PC-9 (cell line): ENCODE measurements at regions not wholly inside any gene's neighbourhood (a gene's known extent, or its start where the extent isn't known, plus 50 kb on each side); places are given as distances from the start of the nearest gene placed in this dataset.

Experiments
- BruUV-seq: library from RNA; stranded (reverse); fragments of 400-500 nt; replicated peaks from 2 replicates; lab custom pipeline; 2021; lab: Mats Ljungman, UMichigan
- CTCF ChIA-PET: fragments of 300-600 bp; sonication (Branson Sonifier 250); formaldehyde crosslinking; loops from one replicate; lab custom pipeline; 2022; ENCODE audit warnings: antibody characterized with exemption; lab: Charles Lee
- POLR2A ChIA-PET: fragments of 300-600 bp; sonication (Branson Sonifier 250); formaldehyde crosslinking; loops from one replicate; lab custom pipeline; 2022; ENCODE audit warnings: antibody characterized with exemption; ENCODE audit not compliant: unreplicated experiment; lab: Charles Lee
- DNase-seq, 2 experiments: peaks; one replicate each; pipeline versions ENCODE4 v3.0.0 to v3.0.0-alpha.2; 2015 to 2022; ENCODE audit warnings: mixed read lengths in 1 of 2
- H2AFZ ChIP-seq: fragments of 200-600 bp; sonication (generic); 2 replicates; pipeline ENCODE4 v1.8.1; 2017; ENCODE audit warnings: antibody characterized with exemption
- H3F3A ChIP-seq: fragments of 200-600 bp; sonication (generic); 2 replicates; pipeline ENCODE4 v1.8.1; 2017; ENCODE audit warnings: antibody characterized with exemption, mild to moderate bottlenecking, low read depth; ENCODE audit not compliant: insufficient read depth
- H3K27ac ChIP-seq: fragments of 200-600 bp; sonication (generic); 2 replicates; pipeline ENCODE4 v1.6.1; 2016; ENCODE audit warnings: mixed run types
- H3K27me3 ChIP-seq: fragments of 200-600 bp; sonication (generic); 2 replicates; pipeline ENCODE4 v1.6.1; 2016; ENCODE audit warnings: low read depth, mixed run types; ENCODE audit not compliant: insufficient read depth
- H3K36me3 ChIP-seq: fragments of 200-600 bp; sonication (generic); 2 replicates; pipeline ENCODE4 v1.6.1; 2016; ENCODE audit warnings: low read depth, mixed run types
- H3K4me1 ChIP-seq: fragments of 200-600 bp; sonication (generic); replicated peaks from 2 replicates; pipeline ENCODE4 v1.6.1; 2016; ENCODE audit warnings: mixed run types; ENCODE audit not compliant: insufficient read depth
- H3K4me2 ChIP-seq: fragments of 200-600 bp; sonication (generic); 2 replicates; pipeline ENCODE4 v1.6.1; 2017; ENCODE audit warnings: mixed run types
- H3K4me3 ChIP-seq: fragments of 200-600 bp; sonication (generic); 2 replicates; pipeline ENCODE4 v1.6.1; 2016; ENCODE audit warnings: mixed run types
- H3K79me2 ChIP-seq: fragments of 200-600 bp; sonication (generic); 2 replicates; pipeline ENCODE4 v1.6.1; 2017; ENCODE audit warnings: low read depth, mixed run types
- H3K9me2 ChIP-seq: fragments of 200-600 bp; sonication (generic); 2 replicates; pipeline ENCODE4 v1.8.1; 2017; ENCODE audit warnings: mild to moderate bottlenecking; ENCODE audit not compliant: insufficient read depth
- H3K9me3 ChIP-seq: fragments of 200-600 bp; sonication (generic); 2 replicates; pipeline ENCODE4 v1.8.1; 2016; ENCODE audit warnings: low read depth; ENCODE audit not compliant: insufficient read depth
- H4K20me1 ChIP-seq: fragments of 200-600 bp; sonication (generic); 2 replicates; pipeline ENCODE4 v1.8.1; 2017; ENCODE audit not compliant: insufficient read depth
- EZH2 ChIP-seq: fragments of 200-600 bp; sonication (generic); IDR thresholded peaks from 2 replicates; pipeline ENCODE4 v1.8.0; 2017; ENCODE audit warnings: antibody characterized with exemption, low read depth
- intact Hi-C: fragments of 100-400 bp; cut with micrococcal nuclease; formaldehyde crosslinking; loops from one replicate; pipeline ENCODE4 v1.10.0; 2022; ENCODE audit not compliant: unreplicated experiment
- TF ChIP-seq, protein P1 (sequence below): fragments of 200-600 bp; sonication (generic); conservative IDR thresholded peaks from 2 replicates; pipeline ENCODE4 v1.6.1; 2017; ENCODE audit warnings: mixed run types, antibody characterized with exemption, mild to moderate bottlenecking, moderate library complexity

- 0 out of 2 replicates have a peak, but pooled peaks cover 3% of the 10 kb centered on the region for H3K9me3 ChIP-seq
- POLR2A ChIA-PET: no interaction called here
- BruUV-seq: no TSS peak
- H3K36me3 ChIP-seq: no peaks in the 10 kb centered on the region
- CTCF ChIA-PET: no interaction called here
- H3K27me3 ChIP-seq: no peaks in the 10 kb centered on the region
- no peaks in the 10 kb centered on the region for H3F3A ChIP-seq
- no peak overlapping the region for H3K4me2 ChIP-seq
- no peak for TF ChIP-seq EZH2
- TF ChIP-seq, protein P1, sequence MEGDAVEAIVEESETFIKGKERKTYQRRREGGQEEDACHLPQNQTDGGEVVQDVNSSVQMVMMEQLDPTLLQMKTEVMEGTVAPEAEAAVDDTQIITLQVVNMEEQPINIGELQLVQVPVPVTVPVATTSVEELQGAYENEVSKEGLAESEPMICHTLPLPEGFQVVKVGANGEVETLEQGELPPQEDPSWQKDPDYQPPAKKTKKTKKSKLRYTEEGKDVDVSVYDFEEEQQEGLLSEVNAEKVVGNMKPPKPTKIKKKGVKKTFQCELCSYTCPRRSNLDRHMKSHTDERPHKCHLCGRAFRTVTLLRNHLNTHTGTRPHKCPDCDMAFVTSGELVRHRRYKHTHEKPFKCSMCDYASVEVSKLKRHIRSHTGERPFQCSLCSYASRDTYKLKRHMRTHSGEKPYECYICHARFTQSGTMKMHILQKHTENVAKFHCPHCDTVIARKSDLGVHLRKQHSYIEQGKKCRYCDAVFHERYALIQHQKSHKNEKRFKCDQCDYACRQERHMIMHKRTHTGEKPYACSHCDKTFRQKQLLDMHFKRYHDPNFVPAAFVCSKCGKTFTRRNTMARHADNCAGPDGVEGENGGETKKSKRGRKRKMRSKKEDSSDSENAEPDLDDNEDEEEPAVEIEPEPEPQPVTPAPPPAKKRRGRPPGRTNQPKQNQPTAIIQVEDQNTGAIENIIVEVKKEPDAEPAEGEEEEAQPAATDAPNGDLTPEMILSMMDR: no peak
- no peak overlapping the region for H3K4me3 ChIP-seq
- H2AFZ ChIP-seq: no peak overlapping the region
- no peaks in the 10 kb centered on the region for H3K9me2 ChIP-seq
- no peaks in the 10 kb centered on the region for H3K79me2 ChIP-seq
- H3K27ac ChIP-seq: no peak overlapping the region
- DNase-seq: no peak
- intact Hi-C loops: no loop called here
- no peaks in the 10 kb centered on the region for H4K20me1 ChIP-seq
- H3K4me1 ChIP-seq: no peaks in the 10 kb centered on the region
Observed at GRCh38 chr5:39869396-39869795, 444.6 kb upstream of the DAB2 start.

DNA sequence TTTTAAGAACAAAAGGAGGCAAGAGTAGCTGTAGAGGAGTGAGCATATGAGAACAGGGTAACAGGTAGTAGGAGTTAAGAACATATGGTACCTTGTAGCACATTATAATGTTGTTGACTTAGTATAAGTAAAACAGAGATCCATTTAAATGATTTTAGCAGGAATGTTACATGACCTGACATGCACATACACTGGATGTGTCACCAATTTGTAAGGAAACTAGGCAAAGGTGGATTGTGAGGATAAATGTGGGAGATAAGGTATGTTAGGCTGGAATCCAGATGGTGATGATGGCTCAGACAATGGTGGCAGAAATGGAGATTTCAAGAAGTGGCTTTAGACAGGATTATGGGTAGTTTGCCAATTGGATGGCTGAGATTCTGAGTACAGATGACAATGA is 443.1 kb upstream of the DAB2 start:
- intact Hi-C loops: no loop called here

GRCh38 chr5:39863926-39864552 is 439.3 kb upstream of the DAB2 start:
- ChIA-PET POLR2A (no interaction called here), CTCF (no interaction called here)
- no peaks in the 10 kb centered on the region for H3K4me1 ChIP-seq
- H3F3A ChIP-seq: no peaks in the 10 kb centered on the region
- H2AFZ ChIP-seq: no peak overlapping the region
- H4K20me1 ChIP-seq: no peaks in the 10 kb centered on the region
- no peaks in the 10 kb centered on the region for H3K27me3 ChIP-seq
- no peaks in the 10 kb centered on the region for H3K79me2 ChIP-seq
- TF ChIP-seq, protein P1: no peak
- no peak for TF ChIP-seq EZH2
- no peak overlapping the region for H3K27ac ChIP-seq
- H3K9me3 ChIP-seq: no peaks in the 10 kb centered on the region
- intact Hi-C loops: no loop called here
- no peaks in the 10 kb centered on the region for H3K36me3 ChIP-seq
- DNase-seq: no peak
- no peaks in the 10 kb centered on the region for H3K9me2 ChIP-seq
- H3K4me3 ChIP-seq: no peak overlapping the region
- BruUV-seq: no TSS peak
- H3K4me2 ChIP-seq: no peak overlapping the region

More for the DNA sequence above, 443.1 kb upstream of the DAB2 start:
- Histone ChIP-seq H3K4me1 (no peaks in the 10 kb centered on the region), H4K20me1 (no peaks in the 10 kb centered on the region), H3K79me2 (no peaks in the 10 kb centered on the region), H3K4me3 (no peak overlapping the region), H3K27me3 (no peaks in the 10 kb centered on the region), H3K9me3 (0 out of 2 replicates have a peak, but pooled peaks cover 3% of the 10 kb centered on the region), H3F3A (no peaks in the 10 kb centered on the region), H2AFZ (no peak overlapping the region), H3K4me2 (no peak overlapping the region), H3K27ac (no peak overlapping the region), H3K9me2 (no peaks in the 10 kb centered on the region), H3K36me3 (no peaks in the 10 kb centered on the region)
- BruUV-seq: no TSS peak
- TF ChIP-seq, protein P1: no peak
- no peak for TF ChIP-seq EZH2
- no peak for DNase-seq
- POLR2A ChIA-PET: interaction anchor here (0.6 kb wide), 1 partner anchor 287 kb away, joined by 4 read pairs; no protein-coding TSS in a partner anchor
- CTCF ChIA-PET: no interaction called here
